GM18498 (cell line): ENCODE measurements at regions not wholly inside any gene's neighbourhood (a gene's known extent, or its start where the extent isn't known, plus 50 kb on each side); places are given as distances from the start of the nearest gene placed in this dataset.

ENCODE experiments used
- ATAC-seq: cut with Tn5 transposase; IDR thresholded peaks from one replicate; pipeline ENCODE4 v1.9.1; 2021; ENCODE audit warnings: mild to moderate bottlenecking, moderate library complexity; ENCODE audit not compliant: unreplicated experiment

DNA sequence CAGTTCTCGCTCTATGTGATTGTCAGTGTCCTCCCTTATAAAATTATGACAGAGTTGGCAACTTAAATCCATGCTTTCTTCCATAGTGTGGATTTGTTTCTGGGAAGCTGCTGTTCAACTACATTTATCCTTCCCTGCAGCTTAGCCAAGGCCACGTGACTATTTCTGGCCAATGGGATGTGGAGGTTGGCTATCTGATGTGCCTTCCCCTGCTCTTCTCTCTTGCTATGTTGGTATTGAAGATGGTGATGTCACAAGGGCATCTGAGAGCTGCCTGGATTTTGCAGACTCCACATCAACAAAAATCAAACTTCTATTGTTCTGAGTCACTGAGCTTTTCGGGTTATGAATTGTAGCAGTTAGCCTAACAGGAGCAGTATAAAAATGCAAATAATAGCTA is 164.9 kb upstream of the RHOBTB1 start:
- no peak for ATAC-seq

- no peak for ATAC-seq
These were observed 156.9 kb upstream of the RHOBTB1 start for GRCh38 chr10:61100887-61101286.

GRCh38 chr10:61099756-61100155 is 155.8 kb upstream of the RHOBTB1 start:
- no peak for ATAC-seq

GRCh38 chr10:61098966-61099365 is 155.0 kb upstream of the RHOBTB1 start:
- no peak for ATAC-seq

DNA sequence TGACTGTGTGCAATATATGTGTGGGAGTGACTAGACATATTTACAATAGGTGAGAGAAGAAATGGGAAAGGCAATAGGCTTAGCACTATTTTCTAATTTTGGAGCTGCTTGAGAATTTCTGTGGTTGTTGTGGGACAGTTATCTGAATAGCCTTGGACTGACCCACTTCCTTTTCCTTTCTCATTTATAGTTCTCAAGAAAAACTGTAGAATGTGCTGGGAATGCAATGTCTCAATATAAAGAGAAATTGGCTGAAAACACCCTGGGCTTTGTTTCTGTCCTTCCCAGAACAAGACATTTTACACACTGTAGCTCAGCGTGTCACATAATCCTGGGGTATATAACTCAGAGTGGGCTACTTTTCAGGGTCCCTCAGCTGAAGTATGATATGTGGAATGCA is 153.0 kb upstream of the RHOBTB1 start:
- no peak for ATAC-seq

- ATAC-seq: no peak
These were observed 152.1 kb upstream of the RHOBTB1 start for GRCh38 chr10:61096056-61096455.

DNA sequence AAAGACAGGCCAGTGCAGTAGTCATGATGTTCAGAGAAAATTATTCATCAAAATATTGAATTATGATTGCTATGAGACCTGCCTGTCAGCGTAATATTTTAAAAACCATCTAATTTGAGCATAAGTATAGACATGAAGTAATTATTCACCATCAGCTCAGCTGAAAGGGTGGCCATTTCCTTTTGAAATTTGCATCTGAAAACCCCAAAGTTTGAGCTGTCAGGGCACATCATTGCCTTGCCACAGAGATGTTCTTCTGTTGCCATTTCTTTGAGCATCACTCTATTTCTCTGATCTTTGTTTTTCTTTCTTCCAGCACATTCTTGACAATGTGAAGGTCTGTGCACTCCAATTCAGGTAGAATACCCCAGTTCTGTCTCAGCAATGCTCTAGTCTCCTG is 147.5 kb upstream of the RHOBTB1 start:
- no peak for ATAC-seq

GRCh38 chr10:61089251-61089650 is 145.3 kb upstream of the RHOBTB1 start:
- ATAC-seq: no peak

- ATAC-seq: no peak
These were observed 140.5 kb upstream of the RHOBTB1 start for GRCh38 chr10:61084493-61084892.

- no peak for ATAC-seq
These were observed 137.3 kb upstream of the RHOBTB1 start for GRCh38 chr10:61081301-61081700.

- no peak for ATAC-seq
These were observed 134.7 kb upstream of the RHOBTB1 start for GRCh38 chr10:61078542-61079275.

DNA sequence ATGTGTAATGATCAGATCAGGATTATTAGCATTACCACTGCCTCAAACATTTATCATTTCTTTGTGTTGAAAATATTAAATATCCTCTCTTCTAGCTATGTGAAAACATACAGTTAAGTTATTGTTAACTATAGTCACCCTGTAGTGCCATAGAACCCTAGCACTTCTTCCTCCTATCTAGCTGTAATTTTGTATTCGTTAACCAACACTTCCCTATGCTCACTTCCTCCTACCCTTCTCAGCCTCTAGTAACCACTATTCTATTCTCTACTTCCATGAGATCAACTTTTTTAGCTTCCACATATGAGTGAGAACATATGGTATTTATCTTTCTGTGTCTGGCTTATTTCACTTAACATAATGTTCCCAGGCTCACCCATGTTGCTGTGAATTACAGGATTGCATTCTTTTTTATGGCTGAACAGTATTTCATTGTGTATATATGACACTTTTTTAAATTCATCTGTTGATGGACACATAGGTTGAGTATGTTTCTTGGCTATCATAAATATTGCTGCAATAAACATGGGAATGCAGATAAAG is 132.7 kb upstream of the RHOBTB1 start:
- ATAC-seq: no peak

- ATAC-seq: no peak
These were observed 129.4 kb upstream of the RHOBTB1 start for GRCh38 chr10:61073391-61073790.

DNA sequence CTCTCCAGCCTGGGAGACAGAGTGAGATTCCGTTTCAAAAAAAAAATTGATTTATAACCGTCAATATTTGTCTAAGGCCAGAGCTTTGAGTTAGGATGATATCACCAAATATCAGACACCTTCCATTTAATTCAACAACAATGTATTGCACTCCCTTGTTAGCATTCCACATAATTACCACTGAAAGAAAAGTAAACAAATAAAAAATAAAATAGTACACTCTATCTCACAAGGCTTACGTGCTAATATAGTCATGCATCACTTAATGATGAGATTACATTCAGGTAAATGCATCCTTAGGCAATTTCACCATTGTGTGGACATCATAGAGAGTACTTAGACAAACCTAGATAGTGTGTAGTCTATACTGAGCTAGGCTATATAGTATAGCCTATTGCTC is 127.6 kb upstream of the RHOBTB1 start:
- no peak for ATAC-seq

- ATAC-seq: no peak
These were observed 124.5 kb upstream of the RHOBTB1 start for GRCh38 chr10:61068471-61068870.

GRCh38 chr10:61067671-61068336 is 123.8 kb upstream of the RHOBTB1 start:
- ATAC-seq: no peak

DNA sequence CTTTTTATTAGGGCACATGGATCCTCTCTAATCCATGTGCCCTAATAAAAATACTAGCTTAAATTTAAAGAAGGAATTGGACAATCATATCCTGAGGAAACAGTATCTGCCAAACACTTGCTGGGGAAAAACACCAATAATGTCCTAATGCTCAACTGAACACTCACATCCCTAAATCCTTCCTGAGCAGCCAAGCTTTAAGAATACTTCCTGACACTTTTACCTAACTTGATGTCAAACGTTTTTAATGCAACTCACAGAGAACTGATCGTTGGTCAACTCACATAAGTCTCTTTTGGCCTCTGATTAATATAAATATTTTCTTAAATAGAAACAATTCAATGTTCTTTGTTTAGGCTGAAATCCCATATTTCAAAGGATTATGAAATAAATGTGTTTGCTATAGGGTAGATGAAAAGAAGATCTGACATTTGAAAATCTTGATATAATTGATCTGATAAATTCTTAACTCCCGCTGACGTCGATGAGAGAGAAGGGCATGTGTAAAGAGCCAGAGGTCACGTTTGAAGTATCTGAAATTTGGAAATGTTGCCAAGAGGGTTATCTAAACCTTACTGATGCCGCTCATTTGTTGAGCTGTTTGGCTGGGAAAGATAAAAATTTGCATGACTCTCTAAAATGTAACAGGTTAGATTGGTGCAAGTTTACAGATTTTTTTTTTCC is 122.8 kb upstream of the RHOBTB1 start:
- no peak for ATAC-seq

DNA sequence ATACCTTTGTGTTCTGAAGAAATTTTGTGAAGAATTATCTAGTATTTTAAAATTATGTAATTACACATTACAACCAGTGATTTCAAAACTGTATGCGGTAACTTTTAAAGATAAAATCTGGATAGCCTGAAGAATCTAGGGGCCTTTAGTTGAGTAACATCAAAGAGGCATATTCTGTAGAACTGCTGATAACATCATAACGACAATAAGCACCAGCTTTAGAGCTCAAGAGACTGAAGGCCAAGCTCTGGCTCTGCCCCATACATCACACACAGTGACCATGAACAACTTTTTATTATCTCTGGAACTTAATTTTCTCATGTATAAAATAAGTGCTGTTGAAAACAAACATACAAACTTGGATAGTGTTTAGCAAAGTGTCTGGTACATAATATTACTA is 121.1 kb upstream of the RHOBTB1 start:
- no peak for ATAC-seq

GRCh38 chr10:61064356-61064755 is 120.4 kb upstream of the RHOBTB1 start:
- no peak for ATAC-seq

DNA sequence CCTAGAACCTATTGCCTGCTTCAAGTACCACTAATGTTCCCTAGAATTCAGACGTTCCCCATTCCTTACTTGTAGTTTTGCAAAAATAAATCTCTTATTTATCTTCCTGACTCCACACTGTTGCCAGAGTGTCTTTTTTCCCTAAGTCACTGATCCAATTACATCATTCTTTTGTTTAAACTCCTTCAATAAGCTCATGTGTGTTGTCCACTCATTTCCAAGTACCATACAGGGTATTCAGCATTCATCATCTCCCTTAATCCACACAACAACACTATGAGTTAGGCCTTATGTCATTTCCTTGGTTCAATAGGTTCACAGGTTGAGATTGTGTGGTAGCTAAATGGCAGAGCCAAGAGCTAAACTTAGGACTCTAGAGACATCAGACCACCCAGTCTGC is 119.9 kb upstream of the RHOBTB1 start:
- no peak for ATAC-seq

DNA sequence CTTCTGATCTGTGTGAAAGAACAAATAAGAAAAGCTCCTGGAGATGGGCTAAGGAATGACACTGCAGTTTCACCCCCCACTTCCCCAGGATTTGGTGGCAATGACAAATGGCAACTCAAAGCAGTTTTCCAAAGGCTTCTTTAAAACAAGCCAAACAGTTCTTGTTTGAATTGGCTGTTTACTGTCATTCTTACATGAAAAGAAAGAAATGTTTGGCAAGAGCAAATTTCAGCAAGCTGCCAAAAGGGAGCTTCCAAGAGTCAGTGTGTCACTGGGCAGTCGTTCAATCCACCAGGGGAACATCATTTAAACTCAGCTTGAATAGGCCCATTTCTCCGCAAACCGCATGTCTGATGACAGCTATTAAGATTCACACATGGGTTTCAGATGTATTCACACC is 119.0 kb upstream of the RHOBTB1 start:
- no peak for ATAC-seq
